Nephron (organoid): ENCODE measurements at regions not wholly inside any gene's neighbourhood (a gene's known extent, or its start where the extent isn't known, plus 50 kb on each side); places are given as distances from the start of the nearest gene placed in this dataset.

Source experiments
- H3K27ac Mint-ChIP-seq, 3 experiments: 2 replicates each; pipeline ENCODE4 v1.8.0; 2020; ENCODE audit warnings: mixed read lengths in 3 of 3, mild to moderate bottlenecking in 2 of 3, moderate library complexity in 1 of 3
- H3K27me3 Mint-ChIP-seq: 2 replicates; pipeline ENCODE4 v1.8.0; 2021; ENCODE audit warnings: low read depth, mild to moderate bottlenecking, moderate library complexity, mixed read lengths
- H3K36me3 Mint-ChIP-seq: 2 replicates; pipeline ENCODE4 v1.8.0; 2020; ENCODE audit warnings: low read depth, mixed read lengths
- H3K4me1 Mint-ChIP-seq: 2 replicates; pipeline ENCODE4 v1.8.0; 2020; ENCODE audit warnings: mixed read lengths
- H3K4me3 Mint-ChIP-seq, 3 experiments: 2 replicates each; pipeline ENCODE4 v1.8.0; 2020; ENCODE audit warnings: mild to moderate bottlenecking in 3 of 3, mixed read lengths in 3 of 3, moderate library complexity in 2 of 3
- H3K9me3 Mint-ChIP-seq: 2 replicates; pipeline ENCODE4 v1.8.0; 2020; ENCODE audit warnings: mixed read lengths
- CTCF ChIP-seq, 3 experiments: fragments of 200-600 bp; sonication (generic); IDR thresholded peaks; one replicate each; pipeline ENCODE4 v1.5.0; 2021; ENCODE audit warnings: antibody characterized with exemption in 3 of 3; ENCODE audit not compliant: unreplicated experiment in 3 of 3

DNA sequence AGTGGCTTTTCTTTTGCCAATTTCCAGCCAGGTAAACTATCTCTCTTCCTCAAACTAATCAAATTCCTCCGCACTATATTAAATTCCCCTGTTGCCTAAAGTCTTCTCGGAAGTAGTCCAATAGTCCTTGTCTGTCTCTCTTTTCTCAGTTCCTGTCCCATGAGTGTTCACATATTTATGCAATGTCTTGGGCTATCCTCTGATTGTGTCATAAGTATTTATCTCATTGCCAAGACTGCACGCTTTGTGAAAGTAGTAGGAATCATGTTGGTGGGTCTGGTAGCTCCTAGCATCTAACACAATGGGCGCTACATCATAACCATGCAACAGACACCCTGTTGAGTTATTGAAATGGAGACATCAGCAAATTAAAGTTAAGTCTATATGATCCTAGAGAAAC, 59.9 kb upstream of the POU3F3 start:
- no peaks in the 10 kb centered on the region for H3K9me3 Mint-ChIP-seq
- no peaks in the 10 kb centered on the region for H3K36me3 Mint-ChIP-seq
- peaks cover 12% of the 10 kb centered on the region for H3K27me3 Mint-ChIP-seq
- no peak overlapping the region for H3K27ac Mint-ChIP-seq
- TF ChIP-seq CTCF (IDR thresholded peaks at IDR 0.05; ENCODE audit: unreplicated experiment in 3 of 3), result no peak
- no peak overlapping the region for H3K4me3 Mint-ChIP-seq
- H3K4me1 Mint-ChIP-seq, result peaks cover 20% of the 10 kb centered on the region

- no peak overlapping the region for H3K4me3 Mint-ChIP-seq
- peaks cover 15% of the 10 kb centered on the region for H3K4me1 Mint-ChIP-seq
- no peaks in the 10 kb centered on the region for H3K36me3 Mint-ChIP-seq
- H3K9me3 Mint-ChIP-seq, result no peaks in the 10 kb centered on the region
- H3K27me3 Mint-ChIP-seq, result peaks cover 8% of the 10 kb centered on the region
- TF ChIP-seq CTCF (IDR thresholded peaks at IDR 0.05; ENCODE audit: unreplicated experiment in 3 of 3), result no peak
- no peak overlapping the region for H3K27ac Mint-ChIP-seq
Observed at GRCh38 chr2:104794441-104794840, 59.5 kb upstream of the POU3F3 start.
